SU-DHL-6 (cell line): ENCODE measurements at regions not wholly inside any gene's neighbourhood (a gene's known extent, or its start where the extent isn't known, plus 50 kb on each side); places are given as distances from the start of the nearest gene placed in this dataset.

Experiments
- H2AFZ ChIP-seq: fragments of 200-600 bp; sonication (generic); 2 replicates; pipeline ENCODE4 v1.6.1; 2014; ENCODE audit warnings: low read depth, mild to moderate bottlenecking, moderate library complexity, mixed read lengths, antibody characterized with exemption, low read length; ENCODE audit not compliant: severe bottlenecking
- H3F3A ChIP-seq: fragments of 200-600 bp; shearing (Covaris generic); 2 replicates; pipeline ENCODE4 v1.6.0; 2016; ENCODE audit warnings: antibody characterized with exemption, mild to moderate bottlenecking; ENCODE audit not compliant: insufficient read depth
- H3K27ac ChIP-seq: fragments of 200-600 bp; sonication (generic); 2 replicates; pipeline ENCODE4 v1.5.1; 2016; ENCODE audit warnings: low read depth, mild to moderate bottlenecking, low read length, moderate library complexity, mixed read lengths
- H3K27me3 ChIP-seq: fragments of 200-600 bp; sonication (generic), shearing (Covaris generic); 2 replicates; pipeline ENCODE4 v1.6.0; 2014; ENCODE audit warnings: mild to moderate bottlenecking, low read length
- H3K36me3 ChIP-seq: fragments of 200-600 bp; sonication (generic); 2 replicates; pipeline ENCODE4 v1.6.1; 2014; ENCODE audit warnings: mild to moderate bottlenecking, low read length, mixed read lengths
- H3K4me2 ChIP-seq: fragments of 300-600, 200-600 bp; shearing (Covaris generic), sonication (generic); 2 replicates; pipeline ENCODE4 v1.6.0; 2014; ENCODE audit warnings: low read length, low read depth, mild to moderate bottlenecking; ENCODE audit not compliant: poor library complexity, severe bottlenecking
- H3K4me3 ChIP-seq: fragments of 200-600 bp; sonication (generic); 2 replicates; pipeline ENCODE4 v1.5.1; 2014; ENCODE audit warnings: antibody characterized with exemption, low read length, mild to moderate bottlenecking, mixed read lengths; ENCODE audit not compliant: insufficient read depth, poor library complexity, severe bottlenecking
- H3K79me2 ChIP-seq: fragments of 200-600 bp; sonication (generic); 2 replicates; pipeline ENCODE4 v1.6.1; 2014; ENCODE audit warnings: mild to moderate bottlenecking, low read length, moderate library complexity; ENCODE audit not compliant: insufficient read depth
- H3K9ac ChIP-seq: fragments of 200-600 bp; sonication (generic); 2 replicates; pipeline ENCODE4 v1.7.0; 2014; ENCODE audit warnings: mild to moderate bottlenecking, low read length
- H3K9me2 ChIP-seq: fragments of 200-600 bp; sonication (generic); replicated peaks from 2 replicates; pipeline ENCODE4 v1.6.1; 2014; ENCODE audit warnings: low read length; ENCODE audit not compliant: insufficient read depth
- H3K9me3 ChIP-seq: fragments of 200-600 bp; sonication (generic); 2 replicates; pipeline ENCODE4 v1.6.1; 2014; ENCODE audit warnings: low read length, mixed read lengths; ENCODE audit not compliant: insufficient read depth
- H4K20me1 ChIP-seq: fragments of 200-600 bp; sonication (generic); 2 replicates; pipeline ENCODE4 v1.6.1; 2014; ENCODE audit warnings: low read depth, mild to moderate bottlenecking, antibody characterized with exemption, low read length, moderate library complexity, mixed read lengths
- EZH2phosphoT487 ChIP-seq: fragments of 200-600 bp; sonication (generic), shearing (Covaris generic); conservative IDR thresholded peaks from 2 replicates; pipeline ENCODE4 v1.6.1; 2018; ENCODE audit warnings: mild to moderate bottlenecking, antibody characterized with exemption, low read length, moderate library complexity, mixed read lengths
- TF ChIP-seq, protein P1 (sequence below): fragments of 200-600 bp; sonication (generic); IDR thresholded peaks from one replicate; pipeline ENCODE4 v1.5.1; 2017; ENCODE audit warnings: antibody characterized with exemption, mild to moderate bottlenecking, low read length, moderate library complexity; ENCODE audit not compliant: insufficient read depth, poor library complexity, severe bottlenecking

DNA sequence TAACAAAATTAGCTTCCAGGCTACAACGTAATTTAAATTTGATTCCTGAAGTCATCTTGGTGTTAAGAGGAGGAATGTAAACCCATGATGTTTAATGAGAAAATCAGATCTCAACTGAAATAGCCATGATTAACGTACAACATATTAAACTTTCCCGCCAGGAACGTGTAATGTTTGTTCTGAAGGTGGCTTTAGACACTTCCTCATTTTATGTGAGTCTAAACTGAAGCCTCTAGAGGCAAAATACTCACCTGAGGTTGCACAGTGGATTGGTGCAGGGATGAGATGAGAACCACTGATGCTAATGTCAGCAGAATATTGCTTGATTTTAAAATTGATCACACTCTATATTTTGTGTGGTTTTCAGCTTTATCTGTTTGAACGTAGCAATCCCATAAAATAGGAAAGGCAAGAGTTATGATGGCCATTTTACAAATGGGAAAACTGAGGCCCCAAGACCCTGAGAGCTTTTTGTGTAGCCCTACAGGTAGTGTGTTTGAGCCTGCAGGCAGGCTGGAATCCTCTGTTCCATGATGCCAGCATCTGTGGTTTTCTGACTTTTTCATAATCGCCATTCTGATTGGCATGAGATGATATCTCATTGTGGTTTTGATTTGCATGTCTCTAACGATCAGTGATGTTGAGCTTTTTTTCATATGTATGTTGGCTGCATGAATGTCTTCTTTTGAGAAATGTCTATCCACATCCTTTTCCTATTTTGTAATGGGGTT is 243.7 kb upstream of the BMPER start:
- H3K9me3 ChIP-seq: no peaks in the 10 kb centered on the region
- TF ChIP-seq, protein P1, sequence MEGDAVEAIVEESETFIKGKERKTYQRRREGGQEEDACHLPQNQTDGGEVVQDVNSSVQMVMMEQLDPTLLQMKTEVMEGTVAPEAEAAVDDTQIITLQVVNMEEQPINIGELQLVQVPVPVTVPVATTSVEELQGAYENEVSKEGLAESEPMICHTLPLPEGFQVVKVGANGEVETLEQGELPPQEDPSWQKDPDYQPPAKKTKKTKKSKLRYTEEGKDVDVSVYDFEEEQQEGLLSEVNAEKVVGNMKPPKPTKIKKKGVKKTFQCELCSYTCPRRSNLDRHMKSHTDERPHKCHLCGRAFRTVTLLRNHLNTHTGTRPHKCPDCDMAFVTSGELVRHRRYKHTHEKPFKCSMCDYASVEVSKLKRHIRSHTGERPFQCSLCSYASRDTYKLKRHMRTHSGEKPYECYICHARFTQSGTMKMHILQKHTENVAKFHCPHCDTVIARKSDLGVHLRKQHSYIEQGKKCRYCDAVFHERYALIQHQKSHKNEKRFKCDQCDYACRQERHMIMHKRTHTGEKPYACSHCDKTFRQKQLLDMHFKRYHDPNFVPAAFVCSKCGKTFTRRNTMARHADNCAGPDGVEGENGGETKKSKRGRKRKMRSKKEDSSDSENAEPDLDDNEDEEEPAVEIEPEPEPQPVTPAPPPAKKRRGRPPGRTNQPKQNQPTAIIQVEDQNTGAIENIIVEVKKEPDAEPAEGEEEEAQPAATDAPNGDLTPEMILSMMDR: no peak
- TF ChIP-seq EZH2phosphoT487: no peak
- no peaks in the 10 kb centered on the region for H3K79me2 ChIP-seq
- no peak overlapping the region for H3K4me3 ChIP-seq
- H3K27ac ChIP-seq: no peak overlapping the region
- H3K4me2 ChIP-seq: no peak overlapping the region
- H3F3A ChIP-seq: no peaks in the 10 kb centered on the region
- no peaks in the 10 kb centered on the region for H3K36me3 ChIP-seq
- H4K20me1 ChIP-seq: no peaks in the 10 kb centered on the region
- H3K9ac ChIP-seq: no peak overlapping the region
- no peaks in the 10 kb centered on the region for H3K27me3 ChIP-seq
- H2AFZ ChIP-seq: no peak overlapping the region
- no peaks in the 10 kb centered on the region for H3K9me2 ChIP-seq

DNA sequence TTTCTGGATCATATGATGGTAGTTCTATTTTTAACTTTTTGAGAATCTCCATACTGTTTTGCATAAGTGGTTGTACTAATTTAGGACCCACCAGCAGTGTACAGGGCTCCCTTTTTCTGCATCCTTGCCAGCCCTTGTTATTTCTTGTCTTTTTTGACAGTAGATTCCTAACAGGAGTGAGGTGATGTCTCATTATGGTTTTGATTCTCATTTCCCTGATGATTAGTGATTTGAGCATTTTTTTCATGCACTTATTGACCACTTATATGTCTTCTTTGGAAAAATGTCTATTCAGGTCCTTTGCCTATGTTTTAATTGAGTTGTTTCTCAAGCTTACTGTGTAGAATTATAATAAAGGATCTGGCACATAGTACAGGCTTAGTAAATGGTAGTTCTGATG is 238.8 kb upstream of the BMPER start:
- no peaks in the 10 kb centered on the region for H3K9me3 ChIP-seq

GRCh38 chr7:33667196-33667595 is 238.1 kb upstream of the BMPER start:
- Histone ChIP-seq H3K4me3 (no peak overlapping the region), H3K9me2 (no peaks in the 10 kb centered on the region), H3K4me2 (no peak overlapping the region), H3F3A (no peaks in the 10 kb centered on the region), H3K36me3 (no peaks in the 10 kb centered on the region), H2AFZ (no peak overlapping the region), H4K20me1 (no peaks in the 10 kb centered on the region), H3K9me3 (no peaks in the 10 kb centered on the region), H3K27ac (no peak overlapping the region), H3K79me2 (no peaks in the 10 kb centered on the region), H3K27me3 (no peaks in the 10 kb centered on the region), H3K9ac (no peak overlapping the region)
- no peak for TF ChIP-seq EZH2phosphoT487
- TF ChIP-seq, protein P1: no peak

More for the DNA sequence above, 238.8 kb upstream of the BMPER start:
- no peak overlapping the region for H2AFZ ChIP-seq
- H3K36me3 ChIP-seq: no peaks in the 10 kb centered on the region
- no peak overlapping the region for H3K27ac ChIP-seq
- TF ChIP-seq EZH2phosphoT487: no peak
- TF ChIP-seq, protein P1: no peak
- H3K79me2 ChIP-seq: no peaks in the 10 kb centered on the region
- no peaks in the 10 kb centered on the region for H3K9me2 ChIP-seq
- H3F3A ChIP-seq: no peaks in the 10 kb centered on the region
- H3K4me2 ChIP-seq: no peak overlapping the region
- no peaks in the 10 kb centered on the region for H3K27me3 ChIP-seq
- no peak overlapping the region for H3K4me3 ChIP-seq
- no peaks in the 10 kb centered on the region for H4K20me1 ChIP-seq
- no peak overlapping the region for H3K9ac ChIP-seq
